AG10803 (cell line): ENCODE measurements at regions not wholly inside any gene's neighbourhood (a gene's known extent, or its start where the extent isn't known, plus 50 kb on each side); places are given as distances from the start of the nearest gene placed in this dataset.

Source experiments
- DNase-seq: peaks from one replicate; pipeline ENCODE4 v3.0.0; 2010; ENCODE audit warnings: low read depth
- H3K4me3 ChIP-seq: 2 replicates; pipeline ENCODE4 v1.5.1; 2011; ENCODE audit warnings: mild to moderate bottlenecking, low read length, control low read depth
- TF ChIP-seq, protein P1 (sequence below): conservative IDR thresholded peaks from 2 replicates; pipeline ENCODE4 v1.5.1; 2011; ENCODE audit warnings: mild to moderate bottlenecking, low read length, control low read depth, inconsistent platforms

DNA sequence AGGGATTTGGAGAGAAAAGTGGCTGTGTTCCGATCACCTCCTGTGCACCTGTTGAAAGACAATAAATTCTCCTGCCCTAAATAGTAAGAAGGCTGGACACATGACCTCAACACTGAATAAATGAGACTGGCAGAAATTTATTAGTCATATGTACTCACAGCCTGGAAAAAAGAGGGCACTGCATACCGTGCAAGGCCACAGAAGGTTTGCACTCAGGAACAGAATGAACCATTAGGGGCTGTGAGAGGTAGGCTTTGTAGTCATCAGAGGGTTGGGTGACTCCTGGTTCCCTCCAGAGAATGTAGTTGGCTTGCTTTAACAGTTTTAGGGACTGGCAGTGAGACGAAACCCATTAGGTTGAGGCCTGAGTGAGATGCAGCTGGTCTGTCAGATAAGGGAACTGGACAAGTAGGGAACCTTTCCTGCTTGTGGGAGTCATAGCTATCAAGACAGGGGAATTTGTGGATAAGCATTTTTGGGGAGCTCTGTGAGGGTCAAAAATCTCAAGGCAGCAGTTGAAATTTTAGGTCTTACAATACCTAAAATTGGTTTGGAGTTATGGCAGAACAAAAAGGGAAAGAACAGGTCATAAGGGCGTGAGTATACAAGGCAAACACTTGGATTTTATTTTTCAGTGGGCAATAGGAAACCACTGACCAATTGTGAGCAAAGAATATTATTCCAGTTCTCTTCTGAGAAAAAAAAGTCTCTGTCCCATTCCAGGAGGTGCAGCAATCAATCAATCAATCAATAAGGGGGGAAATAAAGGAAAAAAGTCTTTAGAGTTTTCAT is 67.9 kb upstream of the BTN3A2 start:
- TF ChIP-seq, protein P1, sequence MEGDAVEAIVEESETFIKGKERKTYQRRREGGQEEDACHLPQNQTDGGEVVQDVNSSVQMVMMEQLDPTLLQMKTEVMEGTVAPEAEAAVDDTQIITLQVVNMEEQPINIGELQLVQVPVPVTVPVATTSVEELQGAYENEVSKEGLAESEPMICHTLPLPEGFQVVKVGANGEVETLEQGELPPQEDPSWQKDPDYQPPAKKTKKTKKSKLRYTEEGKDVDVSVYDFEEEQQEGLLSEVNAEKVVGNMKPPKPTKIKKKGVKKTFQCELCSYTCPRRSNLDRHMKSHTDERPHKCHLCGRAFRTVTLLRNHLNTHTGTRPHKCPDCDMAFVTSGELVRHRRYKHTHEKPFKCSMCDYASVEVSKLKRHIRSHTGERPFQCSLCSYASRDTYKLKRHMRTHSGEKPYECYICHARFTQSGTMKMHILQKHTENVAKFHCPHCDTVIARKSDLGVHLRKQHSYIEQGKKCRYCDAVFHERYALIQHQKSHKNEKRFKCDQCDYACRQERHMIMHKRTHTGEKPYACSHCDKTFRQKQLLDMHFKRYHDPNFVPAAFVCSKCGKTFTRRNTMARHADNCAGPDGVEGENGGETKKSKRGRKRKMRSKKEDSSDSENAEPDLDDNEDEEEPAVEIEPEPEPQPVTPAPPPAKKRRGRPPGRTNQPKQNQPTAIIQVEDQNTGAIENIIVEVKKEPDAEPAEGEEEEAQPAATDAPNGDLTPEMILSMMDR: no peak
- no peak for DNase-seq
- H3K4me3 ChIP-seq: no peak overlapping the region

DNA sequence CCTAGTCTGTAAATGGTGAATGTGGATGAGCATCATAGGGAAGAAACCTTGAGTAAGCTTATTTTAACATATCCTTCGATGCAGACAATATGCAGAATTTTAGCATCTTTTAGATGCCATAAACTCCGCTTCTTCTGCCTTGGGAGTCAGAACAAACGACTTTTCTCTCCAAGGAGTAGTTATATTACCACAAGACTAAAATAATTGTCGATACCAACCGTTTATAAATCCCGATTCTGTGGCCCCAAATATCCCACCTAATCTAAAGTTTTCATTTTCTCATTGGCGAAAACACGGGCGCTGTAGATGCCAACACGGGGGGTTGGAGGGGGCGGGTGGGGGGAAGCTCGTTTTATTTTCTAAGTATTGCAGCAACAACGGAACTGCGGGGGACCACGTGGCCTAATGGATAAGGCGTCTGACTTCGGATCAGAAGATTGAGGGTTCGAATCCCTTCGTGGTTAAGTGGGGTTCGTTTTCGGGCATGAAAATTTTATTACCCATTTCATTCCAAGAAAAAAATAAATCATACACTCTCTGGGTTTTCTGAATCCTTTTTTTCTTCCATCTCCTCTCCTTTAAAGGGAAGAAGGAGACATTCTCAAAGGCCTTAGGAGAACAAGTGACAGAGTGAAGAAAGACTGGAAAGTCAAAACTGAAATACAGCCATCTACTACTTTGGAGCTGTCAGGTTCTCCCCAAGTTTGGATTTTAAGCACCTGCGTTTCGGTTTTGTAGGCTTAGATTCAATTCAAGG is 65.5 kb upstream of the BTN3A2 start:
- H3K4me3 ChIP-seq: no peak overlapping the region
- TF ChIP-seq, protein P1: no peak
- no peak for DNase-seq

DNA sequence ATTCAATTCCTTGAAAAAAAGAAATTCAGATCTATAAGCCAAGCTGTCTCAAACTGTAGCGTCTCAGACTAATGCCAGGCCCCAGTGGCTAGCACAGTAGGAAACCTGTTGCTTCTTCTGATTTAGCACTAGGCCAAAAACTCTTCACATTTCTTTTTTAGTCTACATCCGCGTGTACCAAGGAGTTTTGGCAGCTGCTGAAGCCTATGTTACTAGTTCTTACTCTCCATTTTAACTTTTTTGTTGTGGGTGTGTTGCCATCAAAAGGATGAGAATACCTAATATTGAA is 65.0 kb upstream of the BTN3A2 start:
- TF ChIP-seq, protein P1: no peak
- no peak for DNase-seq
- no peak overlapping the region for H3K4me3 ChIP-seq

DNA sequence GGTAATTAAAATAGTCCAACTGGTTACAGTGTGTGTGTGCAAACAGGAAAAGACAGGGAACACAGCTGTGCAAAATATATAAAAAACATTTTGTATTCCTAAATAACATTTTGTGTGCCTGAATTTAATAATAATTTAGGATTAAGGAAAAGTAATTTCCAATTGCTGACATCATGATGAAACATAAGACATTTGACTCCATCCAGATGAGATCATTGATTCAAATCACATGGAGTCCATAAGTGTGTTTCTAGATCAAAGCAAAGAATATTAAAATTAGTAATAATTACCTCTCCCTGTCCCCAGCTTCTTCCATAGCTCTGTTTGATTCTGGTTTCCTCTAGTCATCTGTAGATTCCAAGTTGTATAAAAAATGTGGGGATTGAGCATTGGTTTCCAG is 64.6 kb upstream of the BTN3A2 start:
- no peak overlapping the region for H3K4me3 ChIP-seq
- TF ChIP-seq, protein P1: no peak
- DNase-seq: no peak

DNA sequence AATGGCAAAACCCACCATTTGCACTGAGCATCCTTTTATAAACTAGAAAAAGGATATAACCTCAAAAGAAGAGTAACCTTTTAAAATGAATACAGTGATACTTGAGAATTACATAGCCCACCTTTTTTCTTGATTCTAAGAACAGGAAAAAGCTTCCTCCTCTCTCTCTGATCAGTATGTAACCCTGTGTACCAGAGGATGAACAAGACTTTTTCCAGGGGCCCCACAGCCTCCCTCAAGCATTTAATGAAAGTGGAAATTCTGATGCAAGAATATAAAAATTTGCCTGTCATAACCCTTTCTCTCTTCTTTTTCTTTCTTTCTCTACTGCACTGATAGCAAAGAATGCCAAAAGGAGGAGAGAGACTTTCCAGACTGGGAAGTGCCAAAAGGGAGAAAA is 64.2 kb upstream of the BTN3A2 start:
- no peak overlapping the region for H3K4me3 ChIP-seq
- no peak for DNase-seq
- TF ChIP-seq, protein P1: no peak

DNA sequence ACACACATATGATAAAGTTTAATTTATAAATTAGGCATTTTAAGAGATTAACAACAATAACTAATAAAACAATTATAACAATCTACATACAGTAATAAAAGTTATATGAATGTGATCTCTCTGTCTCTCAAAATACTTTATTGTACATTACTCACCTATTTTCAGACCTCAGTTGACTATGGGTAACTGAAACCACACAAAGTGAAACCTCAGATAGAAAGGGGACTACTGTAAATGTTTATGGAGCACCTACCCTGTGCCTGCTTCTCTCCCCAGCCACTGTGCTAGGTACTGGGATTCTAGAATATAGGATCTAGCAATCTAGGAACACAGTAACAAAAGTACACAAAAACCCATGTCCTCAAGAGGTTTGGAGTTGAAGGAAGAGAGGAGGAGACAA is 63.4 kb upstream of the BTN3A2 start:
- no peak for DNase-seq
- no peak overlapping the region for H3K4me3 ChIP-seq
- TF ChIP-seq, protein P1: no peak
